ENCODE measurements at regions not wholly inside any gene's neighbourhood (a gene's known extent, or its start where the extent isn't known, plus 50 kb on each side); places are given as distances from the start of the nearest gene placed in this dataset.

DNA sequence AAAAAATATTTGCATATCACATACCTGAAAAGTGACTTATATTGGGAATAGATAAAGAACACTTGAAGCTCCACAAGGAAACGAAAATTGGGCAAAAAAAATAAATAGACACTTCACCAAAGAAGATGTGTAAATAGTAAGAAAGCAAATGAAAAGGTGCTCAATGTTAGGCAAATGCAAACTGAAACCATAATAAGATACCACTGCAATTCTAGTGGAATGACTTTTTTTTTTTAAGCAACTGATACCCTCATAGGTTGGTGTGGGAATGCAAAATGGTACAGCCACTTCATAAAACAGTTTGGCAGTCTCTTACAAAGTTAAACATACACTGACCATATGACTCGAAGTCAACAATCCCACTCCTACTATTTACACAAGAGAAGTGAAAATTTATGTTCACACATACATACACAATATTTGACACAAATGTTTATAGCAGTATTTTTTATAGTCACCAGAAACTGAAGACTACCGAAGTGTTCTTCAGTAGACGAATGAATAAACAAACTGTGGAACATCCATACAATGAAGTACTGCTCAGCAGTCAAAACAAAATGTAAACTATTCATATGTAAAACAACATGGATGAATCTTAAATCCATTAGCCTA, 176.3 kb downstream of the ZMAT3 start:
- DNase-seq (ENCODE audit: low read depth in 1 of 2, low spot score in 1 of 2), result no peak
- Histone ChIP-seq H3K9me3 (ENCODE audit: low read depth) (no peaks in the 10 kb centered on the region), H3K27ac (no peak overlapping the region), H3K4me3 (no peak overlapping the region), H3K36me3 (no peaks in the 10 kb centered on the region), H3K27me3 (no peaks in the 10 kb centered on the region), H3K4me1 (ENCODE audit: low read depth) (no peaks in the 10 kb centered on the region)
- TF ChIP-seq, protein P1, sequence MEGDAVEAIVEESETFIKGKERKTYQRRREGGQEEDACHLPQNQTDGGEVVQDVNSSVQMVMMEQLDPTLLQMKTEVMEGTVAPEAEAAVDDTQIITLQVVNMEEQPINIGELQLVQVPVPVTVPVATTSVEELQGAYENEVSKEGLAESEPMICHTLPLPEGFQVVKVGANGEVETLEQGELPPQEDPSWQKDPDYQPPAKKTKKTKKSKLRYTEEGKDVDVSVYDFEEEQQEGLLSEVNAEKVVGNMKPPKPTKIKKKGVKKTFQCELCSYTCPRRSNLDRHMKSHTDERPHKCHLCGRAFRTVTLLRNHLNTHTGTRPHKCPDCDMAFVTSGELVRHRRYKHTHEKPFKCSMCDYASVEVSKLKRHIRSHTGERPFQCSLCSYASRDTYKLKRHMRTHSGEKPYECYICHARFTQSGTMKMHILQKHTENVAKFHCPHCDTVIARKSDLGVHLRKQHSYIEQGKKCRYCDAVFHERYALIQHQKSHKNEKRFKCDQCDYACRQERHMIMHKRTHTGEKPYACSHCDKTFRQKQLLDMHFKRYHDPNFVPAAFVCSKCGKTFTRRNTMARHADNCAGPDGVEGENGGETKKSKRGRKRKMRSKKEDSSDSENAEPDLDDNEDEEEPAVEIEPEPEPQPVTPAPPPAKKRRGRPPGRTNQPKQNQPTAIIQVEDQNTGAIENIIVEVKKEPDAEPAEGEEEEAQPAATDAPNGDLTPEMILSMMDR (IDR thresholded peaks at IDR 0.05; ENCODE audit: low read depth, low read length), result no peak
